A673 (cell line): ENCODE measurements at regions not wholly inside any gene's neighbourhood (a gene's known extent, or its start where the extent isn't known, plus 50 kb on each side); places are given as distances from the start of the nearest gene placed in this dataset.

Source experiments
- CTCF ChIP-seq: fragments of 300-800, 200-600 bp; sonication (generic); conservative IDR thresholded peaks from 2 replicates; pipeline ENCODE4 v1.5.1; 2017; ENCODE audit warnings: low read depth, mild to moderate bottlenecking, antibody characterized with exemption, low read length, moderate library complexity, mixed read lengths
- EZH2 ChIP-seq: fragments of 200-600 bp; sonication (generic); IDR thresholded peaks from 2 replicates; pipeline ENCODE4 v1.6.1; 2017; ENCODE audit warnings: borderline replicate concordance, low read depth, mild to moderate bottlenecking, mixed read lengths, antibody characterized with exemption, low read length; ENCODE audit not compliant: poor library complexity, severe bottlenecking

- TF ChIP-seq CTCF = no peak
- no peak for TF ChIP-seq EZH2
These were observed 277.0 kb downstream of the INHBA start for GRCh38 chr7:41425926-41426325.
